Suprapubic skin (tissue), 4 donors: ENCODE measurements at regions not wholly inside any gene's neighbourhood (a gene's known extent, or its start where the extent isn't known, plus 50 kb on each side); places are given as distances from the start of the nearest gene placed in this dataset.
"Not testable (repeated sequence)": the region's sequence is repeated elsewhere in the genome, so short reads cannot be mapped to it uniquely, and the experiment has no call there.

Experiments
- CTCF ChIP-seq, 2 donors: fragments of 200-600 bp in 1 of 2; fragments of 450-650 bp in 1 of 2; sonication (generic) in 1 of 2; IDR thresholded peaks; one replicate each; pipeline ENCODE4 v1.5.1; 2016 to 2019; ENCODE audit warnings: antibody characterized with exemption in 2 of 2, mild to moderate bottlenecking in 1 of 2, moderate library complexity in 1 of 2
- EP300 ChIP-seq: sonication (generic); formaldehyde crosslinking; IDR thresholded peaks from one replicate; pipeline ENCODE4 v1.6.1; 2017; ENCODE audit warnings: antibody characterized with exemption
- POLR2A ChIP-seq, 2 donors: fragments of 450-650 bp; IDR thresholded peaks; one replicate each; pipeline ENCODE4 v1.6.1; 2017; ENCODE audit warnings: antibody characterized with exemption in 2 of 2, mild to moderate bottlenecking in 2 of 2, moderate library complexity in 2 of 2
- POLR2AphosphoS5 ChIP-seq, 3 donors: sonication (generic); formaldehyde crosslinking; IDR thresholded peaks; one replicate each; pipeline ENCODE4 v1.6.1; 2017; ENCODE audit warnings: antibody characterized with exemption in 3 of 3

GRCh38 chr2:47690706-47691325 is 92.1 kb upstream of the MSH6 start:
- not testable (repeated sequence) for TF ChIP-seq POLR2A (IDR thresholded peaks at IDR 0.05); CTCF (IDR thresholded peaks at IDR 0.05); POLR2AphosphoS5 (IDR thresholded peaks at IDR 0.05); EP300
